Activated CD4-positive, alpha-beta T cell treated with anti-CD3 and anti-CD28 coated beads, Interleukin-2, amount 10 ng/mL, durations not matched to agents 7 days and 5 days (primary cell): ENCODE measurements at regions not wholly inside any gene's neighbourhood (a gene's known extent, or its start where the extent isn't known, plus 50 kb on each side); places are given as distances from the start of the nearest gene placed in this dataset.
A peak's percentile ranks its signal among the peaks of the same experiment; 100 is the strongest.

Experiments
- CTCF ChIA-PET: fragments of 350-600 bp; sonication (Branson Sonifier 250); formaldehyde crosslinking; loops from one replicate; lab custom pipeline; 2021; ENCODE audit warnings: antibody characterized with exemption; lab: Charles Lee
- POLR2A ChIA-PET: fragments of 350-600 bp; sonication (Branson Sonifier 250); formaldehyde crosslinking; loops from one replicate; lab custom pipeline; 2021; ENCODE audit warnings: antibody characterized with exemption; lab: Charles Lee
- DNase-seq: peaks from one replicate; pipeline ENCODE4 v3.0.0-alpha.2; 2020
- H3K27ac Mint-ChIP-seq: one replicate; pipeline ENCODE4 v1.8.0; 2021; ENCODE audit warnings: mild to moderate bottlenecking, moderate library complexity, mixed read lengths
- H3K27me3 Mint-ChIP-seq: one replicate; pipeline ENCODE4 v1.8.0; 2021; ENCODE audit warnings: mixed read lengths
- H3K36me3 Mint-ChIP-seq: one replicate; pipeline ENCODE4 v1.8.0; 2021; ENCODE audit warnings: low read depth, mixed read lengths
- H3K4me1 Mint-ChIP-seq: one replicate; pipeline ENCODE4 v1.8.0; 2021; ENCODE audit warnings: mixed read lengths
- H3K4me3 Mint-ChIP-seq: one replicate; pipeline ENCODE4 v1.8.0; 2021; ENCODE audit warnings: mild to moderate bottlenecking, moderate library complexity, mixed read lengths
- H3K9me3 Mint-ChIP-seq: one replicate; pipeline ENCODE4 v1.8.0; 2021; ENCODE audit warnings: mixed read lengths

DNA sequence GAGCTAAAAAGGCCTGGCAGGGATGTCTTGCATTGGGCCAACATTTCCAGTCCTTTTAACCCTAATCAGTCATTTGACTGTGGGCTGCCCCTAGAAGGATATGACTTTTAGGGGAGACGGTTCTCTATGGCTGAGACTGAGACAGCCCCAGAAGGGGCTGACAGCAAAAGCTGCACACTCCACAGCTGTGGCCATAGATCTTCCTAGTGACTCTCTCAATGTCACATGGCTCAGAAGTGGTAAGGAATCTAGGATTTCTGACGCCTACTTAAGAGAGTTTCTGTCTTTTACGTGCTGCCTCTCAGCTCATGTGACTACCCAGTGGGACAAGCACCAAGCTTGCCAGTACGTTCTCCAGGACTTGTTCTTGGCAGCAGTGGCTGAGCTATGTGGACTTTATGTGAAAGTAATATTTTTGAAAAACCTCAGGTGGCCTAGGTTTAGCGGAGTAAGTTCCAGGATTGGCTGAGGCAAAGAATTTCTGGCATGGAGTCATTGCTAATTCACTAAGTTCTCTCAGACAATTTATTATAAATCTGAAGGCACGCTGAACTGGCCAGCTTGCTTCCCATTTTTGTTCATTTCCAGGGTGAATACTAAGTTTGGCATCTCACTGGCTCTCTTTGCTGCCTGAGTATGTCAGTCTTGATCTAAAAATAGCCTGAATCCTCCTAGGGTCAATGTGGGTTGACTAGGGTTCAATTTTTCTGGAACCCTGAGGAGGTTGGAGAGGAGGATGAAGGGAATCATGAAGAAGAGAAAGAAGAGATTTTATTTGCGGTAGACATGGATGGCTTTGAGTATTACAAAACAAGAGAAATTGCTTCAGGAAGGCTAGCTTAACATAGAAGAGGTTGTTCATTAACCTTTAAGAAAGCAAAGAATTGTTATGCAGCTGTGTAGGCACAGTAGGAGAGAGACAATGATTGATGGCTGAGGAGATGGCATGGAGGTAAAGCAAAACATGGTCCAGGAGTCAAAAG lies 271.8 kb downstream of the AEBP2 start:
- peaks cover 2% of the 10 kb centered on the region for H3K4me1 Mint-ChIP-seq
- H3K4me3 Mint-ChIP-seq, result no peak overlapping the region
- POLR2A ChIA-PET, result no interaction called here
- no peak overlapping the region for H3K27ac Mint-ChIP-seq
- CTCF ChIA-PET, result no interaction called here
- peaks cover 28% of the 10 kb centered on the region for H3K9me3 Mint-ChIP-seq
- no peaks in the 10 kb centered on the region for H3K27me3 Mint-ChIP-seq
- no peaks in the 10 kb centered on the region for H3K36me3 Mint-ChIP-seq
- DNase-seq, result no peak

GRCh38 chr12:19712041-19712440 lies 272.7 kb downstream of the AEBP2 start:
- Mint-ChIP-seq H3K27me3 (no peaks in the 10 kb centered on the region), H3K9me3 (peaks cover 21% of the 10 kb centered on the region), H3K4me3 (no peak overlapping the region), H3K4me1 (peaks cover 2% of the 10 kb centered on the region), H3K36me3 (no peaks in the 10 kb centered on the region), H3K27ac (no peak overlapping the region)
- CTCF ChIA-PET, result no interaction called here
- DNase-seq, result no peak
- POLR2A ChIA-PET, result no interaction called here

DNA sequence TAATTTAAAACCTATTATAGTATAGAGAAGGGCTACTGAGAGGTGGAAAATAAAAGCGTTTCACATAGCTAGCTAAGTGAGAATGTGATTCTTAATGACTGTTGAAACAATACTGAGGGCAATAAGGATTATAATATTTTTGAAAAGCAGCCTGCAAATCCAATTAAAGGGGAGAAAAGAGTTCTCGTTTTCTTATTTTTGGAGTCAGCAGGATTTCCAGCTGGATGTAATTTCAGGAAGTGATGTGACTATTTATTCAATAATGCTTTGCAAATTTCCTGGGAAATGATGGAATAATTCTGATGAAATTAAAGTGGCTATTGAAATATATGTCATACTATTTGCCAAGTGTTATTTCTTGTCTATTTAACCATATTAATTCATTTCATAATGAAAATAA lies 279.1 kb downstream of the AEBP2 start:
- no peaks in the 10 kb centered on the region for H3K4me1 Mint-ChIP-seq
- H3K27me3 Mint-ChIP-seq, result no peaks in the 10 kb centered on the region
- DNase-seq, result no peak
- H3K4me3 Mint-ChIP-seq, result no peak overlapping the region
- no peak overlapping the region for H3K27ac Mint-ChIP-seq
- peaks cover 3% of the 10 kb centered on the region for H3K9me3 Mint-ChIP-seq
- no peaks in the 10 kb centered on the region for H3K36me3 Mint-ChIP-seq
- ChIA-PET CTCF (interaction anchor here (1.2 kb wide), 1 partner anchor 16 kb away, joined by 3 read pairs; no protein-coding TSS in a partner anchor), POLR2A (no interaction called here)

DNA sequence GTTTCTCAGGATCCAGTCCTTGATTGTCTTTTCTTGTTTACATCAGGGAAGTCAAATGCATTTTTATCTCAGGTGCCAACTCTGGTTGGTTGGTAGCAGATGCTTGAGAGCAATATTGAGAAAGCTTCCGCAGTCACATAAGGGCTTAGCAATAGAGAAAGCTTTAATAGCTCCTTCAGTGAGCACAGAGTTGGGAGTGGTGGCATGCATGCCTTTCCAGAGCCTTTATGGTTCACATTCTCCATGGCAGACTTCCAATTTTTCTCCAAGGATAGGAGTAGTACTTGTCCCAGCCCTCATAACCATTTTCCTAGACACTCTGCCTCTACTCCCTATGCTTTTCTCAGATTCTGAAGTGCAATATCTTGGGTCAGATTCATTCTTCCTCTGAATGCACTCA lies 280.4 kb downstream of the AEBP2 start:
- no peak overlapping the region for H3K27ac Mint-ChIP-seq
- no peaks in the 10 kb centered on the region for H3K9me3 Mint-ChIP-seq
- CTCF ChIA-PET, result no interaction called here
- no peaks in the 10 kb centered on the region for H3K27me3 Mint-ChIP-seq
- POLR2A ChIA-PET, result no interaction called here
- no peak for DNase-seq
- no peaks in the 10 kb centered on the region for H3K4me1 Mint-ChIP-seq
- no peaks in the 10 kb centered on the region for H3K36me3 Mint-ChIP-seq
- H3K4me3 Mint-ChIP-seq, result no peak overlapping the region

GRCh38 chr12:19726122-19726521 lies 286.8 kb downstream of the AEBP2 start:
- no peak overlapping the region for H3K27ac Mint-ChIP-seq
- ChIA-PET POLR2A (no interaction called here), CTCF (interaction anchor here (0.5 kb wide), 1 partner anchor 259 kb away, joined by 3 read pairs; no protein-coding TSS in a partner anchor)
- H3K4me3 Mint-ChIP-seq, result no peak overlapping the region
- H3K4me1 Mint-ChIP-seq, result no peaks in the 10 kb centered on the region
- no peaks in the 10 kb centered on the region for H3K27me3 Mint-ChIP-seq
- peaks cover 1% of the 10 kb centered on the region for H3K9me3 Mint-ChIP-seq
- H3K36me3 Mint-ChIP-seq, result no peaks in the 10 kb centered on the region
- no peak for DNase-seq

- Mint-ChIP-seq H3K27me3 (no peaks in the 10 kb centered on the region), H3K4me3 (no peak overlapping the region), H3K9me3 (peaks cover 1% of the 10 kb centered on the region), H3K4me1 (no peaks in the 10 kb centered on the region), H3K27ac (no peak overlapping the region), H3K36me3 (no peaks in the 10 kb centered on the region)
- ChIA-PET POLR2A (no interaction called here), CTCF (interaction anchor here (0.5 to 0.9 kb wide), 2 partner anchors 154 to 258 kb away, joined by 3 read pairs; no protein-coding TSS in a partner anchor)
- DNase-seq, result no peak
These were observed 287.3 kb downstream of the AEBP2 start for GRCh38 chr12:19726592-19726991.

DNA sequence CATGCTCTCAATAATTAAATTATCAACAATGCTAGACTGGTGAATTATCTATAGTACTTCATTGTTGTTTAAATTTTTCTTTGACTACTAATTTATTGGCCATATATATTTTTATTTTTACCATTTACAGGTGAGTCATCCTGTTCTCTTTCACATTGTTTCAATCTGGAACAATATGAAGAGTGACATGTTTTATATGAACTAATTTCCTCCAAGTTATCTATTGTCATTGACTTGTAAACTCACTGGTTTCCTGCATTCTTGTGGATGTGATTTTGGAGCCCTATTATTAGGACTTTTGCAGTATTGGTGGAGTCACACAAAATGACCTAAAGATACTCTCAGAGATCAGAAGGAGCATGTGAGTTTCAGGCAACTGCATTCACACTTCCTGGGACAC lies 297.7 kb downstream of the AEBP2 start:
- peaks cover 4% of the 10 kb centered on the region for H3K9me3 Mint-ChIP-seq
- peaks cover 2% of the 10 kb centered on the region for H3K27me3 Mint-ChIP-seq
- H3K27ac Mint-ChIP-seq, result no peak overlapping the region
- no peaks in the 10 kb centered on the region for H3K4me1 Mint-ChIP-seq
- no peaks in the 10 kb centered on the region for H3K36me3 Mint-ChIP-seq
- H3K4me3 Mint-ChIP-seq, result no peak overlapping the region
- DNase-seq, result no peak
- ChIA-PET POLR2A (no interaction called here), CTCF (no interaction called here)

- ChIA-PET POLR2A (no interaction called here), CTCF (interaction anchor here (0.6 to 0.9 kb wide), 3 partner anchors 176 to 480 kb away, joined by 3 to 5 read pairs (median 3); no protein-coding TSS in a partner anchor)
- no peak overlapping the region for H3K4me3 Mint-ChIP-seq
- H3K27ac Mint-ChIP-seq, result no peak overlapping the region
- H3K36me3 Mint-ChIP-seq, result no peaks in the 10 kb centered on the region
- no peaks in the 10 kb centered on the region for H3K4me1 Mint-ChIP-seq
- peak; percentile 59 for DNase-seq
- H3K9me3 Mint-ChIP-seq, result peaks cover 4% of the 10 kb centered on the region
- peaks cover 2% of the 10 kb centered on the region for H3K27me3 Mint-ChIP-seq
These were observed 300.0 kb downstream of the AEBP2 start for GRCh38 chr12:19739195-19739776.

GRCh38 chr12:19740472-19741131 lies 301.3 kb downstream of the AEBP2 start:
- no peaks in the 10 kb centered on the region for H3K36me3 Mint-ChIP-seq
- no peak overlapping the region for H3K4me3 Mint-ChIP-seq
- no peaks in the 10 kb centered on the region for H3K9me3 Mint-ChIP-seq
- no peak for DNase-seq
- POLR2A ChIA-PET, result no interaction called here
- no peaks in the 10 kb centered on the region for H3K4me1 Mint-ChIP-seq
- no peak overlapping the region for H3K27ac Mint-ChIP-seq
- CTCF ChIA-PET, result no interaction called here
- peaks cover 5% of the 10 kb centered on the region for H3K27me3 Mint-ChIP-seq

- Mint-ChIP-seq H3K27me3 (peaks cover 5% of the 10 kb centered on the region), H3K9me3 (no peaks in the 10 kb centered on the region), H3K27ac (no peak overlapping the region), H3K4me1 (no peaks in the 10 kb centered on the region), H3K4me3 (no peak overlapping the region), H3K36me3 (no peaks in the 10 kb centered on the region)
- no peak for DNase-seq
- ChIA-PET POLR2A (no interaction called here), CTCF (no interaction called here)
These were observed 301.8 kb downstream of the AEBP2 start for GRCh38 chr12:19741132-19741489.

DNA sequence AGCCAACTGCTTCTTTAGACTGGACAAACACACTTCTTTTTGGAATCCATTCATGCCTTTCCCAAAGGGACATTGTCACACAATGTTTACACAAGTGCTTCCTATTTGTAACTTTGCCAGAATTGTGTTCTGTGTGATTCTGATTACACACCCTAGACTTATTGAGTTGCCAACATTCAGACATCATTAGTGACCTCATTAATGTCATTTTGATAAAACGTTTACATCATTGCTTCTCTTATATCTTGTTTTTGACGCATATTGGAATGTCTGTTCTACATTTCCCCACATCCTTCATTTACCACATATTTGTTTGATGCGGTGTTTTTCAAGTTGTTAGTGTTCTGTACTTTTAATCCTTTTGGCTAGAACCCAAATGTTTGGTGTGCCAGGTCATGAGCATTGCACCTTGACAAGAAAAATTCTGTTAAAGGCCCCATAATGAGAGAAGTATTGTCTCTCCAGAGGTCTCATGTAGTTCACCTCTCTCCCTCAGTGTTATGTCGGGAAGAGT lies 305.5 kb downstream of the AEBP2 start:
- CTCF ChIA-PET, result interaction anchor here (0.7 kb wide), 1 partner anchor 60 kb away, joined by 3 read pairs; no protein-coding TSS in a partner anchor
- no peak overlapping the region for H3K27ac Mint-ChIP-seq
- DNase-seq, result no peak
- POLR2A ChIA-PET, result no interaction called here
- H3K9me3 Mint-ChIP-seq, result peaks cover 4% of the 10 kb centered on the region
- H3K4me3 Mint-ChIP-seq, result no peak overlapping the region
- H3K36me3 Mint-ChIP-seq, result no peaks in the 10 kb centered on the region
- H3K27me3 Mint-ChIP-seq, result peaks cover 10% of the 10 kb centered on the region
- no peaks in the 10 kb centered on the region for H3K4me1 Mint-ChIP-seq

- Mint-ChIP-seq H3K27ac (no peak overlapping the region), H3K36me3 (no peaks in the 10 kb centered on the region), H3K9me3 (peaks cover 4% of the 10 kb centered on the region), H3K27me3 (peaks cover 8% of the 10 kb centered on the region), H3K4me3 (no peak overlapping the region), H3K4me1 (no peaks in the 10 kb centered on the region)
- CTCF ChIA-PET, result no interaction called here
- DNase-seq, result no peak
- POLR2A ChIA-PET, result no interaction called here
These were observed 307.2 kb downstream of the AEBP2 start for GRCh38 chr12:19746471-19746870.
